IPS-NIHi11 (cell line): ENCODE measurements at regions not wholly inside any gene's neighbourhood (a gene's known extent, or its start where the extent isn't known, plus 50 kb on each side); places are given as distances from the start of the nearest gene placed in this dataset.
"Not testable (repeated sequence)": the region's sequence is repeated elsewhere in the genome, so short reads cannot be mapped to it uniquely, and the experiment has no call there.

Source experiments
- DNase-seq: peaks from one replicate; pipeline ENCODE4 v3.0.0; 2012; ENCODE audit warnings: mixed read lengths, low spot score

DNA sequence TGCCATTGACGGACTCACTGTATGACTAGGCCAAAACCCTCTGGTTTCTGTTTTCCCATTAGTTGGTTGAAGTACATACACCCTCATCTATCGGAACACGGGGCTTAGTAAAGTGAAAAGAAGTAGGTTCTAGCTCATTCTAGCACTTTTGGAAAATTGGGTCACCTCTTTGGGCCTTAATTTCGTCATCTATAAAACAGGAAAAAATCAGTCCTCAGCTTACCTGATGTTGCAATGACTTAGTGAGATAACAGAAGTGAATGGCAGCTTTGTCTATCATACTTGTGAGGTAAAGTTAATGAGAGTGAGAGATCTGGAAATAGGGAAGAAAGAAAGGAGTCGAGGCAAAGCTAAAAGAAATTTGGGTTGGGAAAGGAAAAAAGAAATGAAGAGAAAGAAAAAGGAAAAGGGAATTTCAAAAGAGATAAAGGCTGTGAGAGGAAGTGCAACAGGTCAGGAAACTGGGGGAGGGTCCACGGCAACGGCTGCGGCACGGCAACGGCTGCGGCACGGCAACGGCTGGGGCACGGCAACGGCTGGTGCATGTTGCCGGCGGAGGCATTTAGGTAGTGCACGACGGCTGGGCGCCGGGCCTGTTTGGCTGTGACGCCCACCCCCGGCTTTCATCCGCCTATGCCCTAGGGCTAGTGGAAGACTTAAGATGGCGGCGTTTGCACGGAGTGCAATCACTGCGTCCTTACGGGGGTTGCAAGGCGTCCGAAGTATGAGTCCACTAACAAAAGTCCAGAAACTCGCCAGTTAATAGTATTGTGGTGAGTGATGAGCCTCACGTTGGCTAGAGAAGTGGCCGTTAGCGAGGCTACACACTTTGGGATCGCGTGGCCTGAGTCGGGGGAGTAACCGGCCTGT, 91.4 kb upstream of the XIST start:
- DNase-seq: peak; percentile 84

- DNase-seq: no peak
These were observed 88.5 kb upstream of the XIST start for GRCh38 chrX:73940893-73941470.

DNA sequence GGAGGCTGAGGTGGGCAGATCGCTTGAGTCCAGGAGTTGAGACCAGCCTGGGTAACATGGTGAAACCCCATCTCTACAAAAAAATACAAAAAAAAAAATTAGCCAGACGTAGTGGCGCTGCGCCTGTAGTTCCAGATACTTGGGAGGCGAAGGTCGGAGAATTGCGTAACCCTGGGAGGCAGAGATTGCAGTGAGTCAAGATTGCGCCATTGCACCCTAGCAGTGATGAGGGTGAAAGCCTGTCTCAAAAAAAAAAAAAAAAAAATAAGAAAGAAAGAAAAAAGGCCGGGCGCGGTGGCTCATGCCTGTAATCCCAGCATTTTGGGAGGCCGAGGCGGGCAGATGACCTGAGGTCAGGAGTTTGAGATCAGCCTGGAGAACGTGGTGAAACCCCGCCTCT, 85.3 kb upstream of the XIST start:
- DNase-seq: not testable (repeated sequence)

- DNase-seq: no peak
These were observed 80.0 kb upstream of the XIST start for GRCh38 chrX:73932522-73932921.

- DNase-seq: no peak
These were observed 77.8 kb upstream of the XIST start for GRCh38 chrX:73930300-73930699.

GRCh38 chrX:73922856-73923455, 70.4 kb upstream of the XIST start:
- no peak for DNase-seq

DNA sequence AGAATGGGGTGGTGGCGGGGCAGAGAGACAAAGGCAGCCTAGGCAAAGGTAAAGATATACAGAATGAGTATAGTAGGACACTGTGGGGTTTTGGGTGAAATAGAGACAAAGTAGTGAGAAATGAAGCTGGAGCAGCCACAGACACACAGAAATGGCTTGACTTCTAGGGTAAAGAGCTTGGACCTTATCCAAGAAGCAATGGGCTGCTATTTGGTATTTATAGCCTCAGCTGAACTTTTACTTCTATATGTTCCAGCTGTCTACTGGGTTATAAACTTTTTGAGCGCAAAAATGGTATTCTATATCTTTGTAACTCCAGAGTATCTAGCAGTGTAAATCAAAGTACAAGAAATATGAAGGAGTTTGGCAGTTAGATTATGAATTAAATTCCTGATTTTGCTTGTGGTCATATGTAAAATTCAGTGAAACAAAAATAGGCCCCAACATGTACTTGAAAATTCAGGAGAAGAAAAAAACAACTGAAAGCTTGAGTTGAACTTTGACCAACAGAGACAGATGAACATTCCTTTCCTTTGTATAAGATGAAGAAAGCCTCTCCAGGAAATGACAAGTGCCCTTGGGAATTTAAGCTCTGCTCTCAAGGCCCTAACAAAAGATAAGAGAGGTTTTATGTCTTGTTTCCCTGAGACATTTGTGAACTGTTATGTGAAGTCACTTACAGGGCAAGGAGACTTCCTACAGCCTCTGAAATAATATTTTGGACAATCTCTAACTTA, 64.6 kb upstream of the XIST start:
- peak; percentile 49 for DNase-seq

- no peak for DNase-seq
These were observed 64.0 kb upstream of the XIST start for GRCh38 chrX:73916489-73916888.

DNA sequence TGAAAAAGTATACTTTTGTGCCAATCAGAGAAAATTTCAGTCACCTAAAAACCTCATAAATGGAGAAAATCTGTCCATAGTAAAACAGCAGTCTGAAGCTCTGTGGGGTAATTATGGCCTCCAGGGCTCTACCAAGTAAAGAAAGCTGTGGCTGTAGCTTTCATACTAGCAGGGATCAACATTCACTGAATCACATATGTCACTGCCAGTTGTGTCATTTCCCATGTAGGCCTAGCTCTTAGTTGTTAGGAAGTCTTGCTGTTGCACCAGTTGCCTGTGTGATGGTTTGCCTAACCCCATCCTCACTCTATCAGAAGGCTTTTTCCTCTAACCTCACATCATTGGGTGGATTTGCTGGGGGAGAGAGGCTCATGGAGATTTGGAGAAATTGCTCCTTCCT, 62.3 kb upstream of the XIST start:
- not testable (repeated sequence) for DNase-seq

DNA sequence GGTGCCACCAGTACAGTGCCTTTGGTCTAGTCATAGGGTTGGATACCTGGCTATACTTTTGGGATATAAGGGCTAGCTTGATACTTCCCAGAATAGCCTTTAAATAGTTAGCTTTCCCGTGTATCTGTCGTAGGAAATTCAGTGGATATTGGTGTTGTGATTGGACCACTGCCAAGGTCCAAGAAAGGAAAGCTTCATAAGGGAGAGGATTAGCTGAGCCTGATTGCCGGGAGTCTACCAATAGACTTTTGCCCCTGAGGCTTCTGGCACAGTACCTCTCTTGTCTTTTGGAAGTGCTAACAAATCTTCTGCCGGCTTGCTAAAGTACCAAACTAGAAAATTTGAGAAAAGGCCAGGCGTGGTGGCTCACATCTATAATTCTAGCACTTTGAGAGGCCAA, 61.1 kb upstream of the XIST start:
- no peak for DNase-seq

GRCh38 chrX:73911946-73912345, 59.4 kb upstream of the XIST start:
- not testable (repeated sequence) for DNase-seq

DNA sequence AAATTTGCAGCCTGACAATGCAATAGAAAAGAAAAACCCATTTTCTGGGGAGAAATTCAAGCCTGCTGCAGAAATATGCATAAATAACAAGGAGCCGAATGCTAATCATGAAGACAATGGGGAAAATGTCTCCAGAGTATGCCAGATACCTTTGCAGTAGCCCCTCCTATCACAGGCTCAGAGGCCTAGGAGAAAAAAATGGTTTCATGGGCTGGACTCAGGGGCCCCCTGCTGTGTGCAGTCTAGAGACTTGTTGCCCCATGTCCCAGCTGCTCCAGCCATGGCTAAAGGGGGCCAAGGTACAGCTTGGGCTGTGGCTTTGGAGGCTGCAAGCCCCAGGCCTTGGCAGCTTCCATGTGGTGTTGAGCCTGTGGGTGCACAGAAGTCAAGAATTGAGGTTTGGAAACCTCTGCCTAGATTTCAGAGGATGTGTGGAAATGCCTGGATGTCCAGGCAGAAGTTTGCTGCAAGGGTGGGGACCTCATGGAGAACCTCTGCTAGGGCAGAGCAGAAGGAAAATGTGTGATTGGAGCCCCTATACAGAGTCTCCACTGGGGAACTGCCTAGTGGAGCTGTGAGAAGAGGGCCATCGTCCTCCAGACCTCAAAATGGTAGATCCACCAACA, 53.3 kb upstream of the XIST start:
- DNase-seq: not testable (repeated sequence)

DNA sequence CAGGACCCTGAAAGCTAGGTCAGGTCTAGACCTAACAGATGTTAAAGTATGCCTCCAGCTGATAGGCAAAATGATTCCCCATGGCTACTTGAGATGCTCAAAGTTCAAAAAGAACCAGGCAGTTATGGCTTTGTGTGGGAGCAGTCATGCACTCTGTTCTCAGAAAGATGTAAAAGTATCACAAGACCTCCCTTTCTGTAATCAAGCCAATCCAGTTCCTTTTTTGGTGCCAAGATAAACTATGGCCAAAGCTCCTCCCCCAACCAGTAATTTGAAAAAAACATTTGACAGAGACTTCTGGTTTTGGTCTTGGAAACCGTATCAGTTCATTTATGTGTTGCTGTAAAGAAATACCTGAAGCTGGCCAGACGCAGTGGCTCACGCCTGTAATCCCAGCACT, 51.4 kb upstream of the XIST start:
- DNase-seq: no peak
